IMR-90 (cell line): ENCODE measurements at regions not wholly inside any gene's neighbourhood (a gene's known extent, or its start where the extent isn't known, plus 50 kb on each side); places are given as distances from the start of the nearest gene placed in this dataset.

Source experiments
- POLR2A ChIP-seq: IDR thresholded peaks from 2 replicates; pipeline ENCODE4 v1.6.1; 2012; ENCODE audit warnings: mild to moderate bottlenecking, low read depth, low read length
- RAD21 ChIP-seq: IDR thresholded peaks from 2 replicates; pipeline ENCODE4 v1.6.1; 2012; ENCODE audit warnings: low read length, improper control_type of control experiment
- TF ChIP-seq, protein P1 (sequence below): conservative IDR thresholded peaks from 2 replicates; pipeline ENCODE4 v1.5.1; 2012; ENCODE audit warnings: mild to moderate bottlenecking, low read depth, low read length, improper control_type of control experiment
- TF ChIP-seq, protein P2 (sequence below): fragments of 150-350 bp; IDR thresholded peaks from 2 replicates; pipeline ENCODE4 v1.6.1; 2016; ENCODE audit warnings: low read depth, mild to moderate bottlenecking, low read length, moderate library complexity, borderline replicate concordance

DNA sequence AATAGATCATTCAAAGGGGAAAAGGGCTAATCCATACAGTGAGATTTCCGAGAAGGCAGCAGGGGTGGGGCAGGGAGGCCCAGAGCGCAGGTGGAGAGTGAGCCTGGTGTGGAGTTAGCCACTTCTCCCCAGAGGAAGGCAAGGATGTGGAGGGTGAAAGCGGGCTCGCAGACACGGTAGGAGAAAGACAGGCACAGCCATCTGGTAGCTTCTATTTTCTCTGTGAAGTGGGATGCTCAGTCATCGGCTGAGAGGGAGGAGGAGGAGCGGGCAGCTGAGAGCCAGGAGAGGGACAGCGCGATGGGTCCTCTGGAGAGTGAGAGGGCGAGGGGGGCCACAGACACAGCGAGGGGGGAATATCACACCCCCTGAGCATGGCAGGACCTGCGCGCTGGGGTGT lies 153.3 kb upstream of the NDUFV2 start:
- TF ChIP-seq RAD21 (no peak), POLR2A (no peak)
- TF ChIP-seq, protein P1, sequence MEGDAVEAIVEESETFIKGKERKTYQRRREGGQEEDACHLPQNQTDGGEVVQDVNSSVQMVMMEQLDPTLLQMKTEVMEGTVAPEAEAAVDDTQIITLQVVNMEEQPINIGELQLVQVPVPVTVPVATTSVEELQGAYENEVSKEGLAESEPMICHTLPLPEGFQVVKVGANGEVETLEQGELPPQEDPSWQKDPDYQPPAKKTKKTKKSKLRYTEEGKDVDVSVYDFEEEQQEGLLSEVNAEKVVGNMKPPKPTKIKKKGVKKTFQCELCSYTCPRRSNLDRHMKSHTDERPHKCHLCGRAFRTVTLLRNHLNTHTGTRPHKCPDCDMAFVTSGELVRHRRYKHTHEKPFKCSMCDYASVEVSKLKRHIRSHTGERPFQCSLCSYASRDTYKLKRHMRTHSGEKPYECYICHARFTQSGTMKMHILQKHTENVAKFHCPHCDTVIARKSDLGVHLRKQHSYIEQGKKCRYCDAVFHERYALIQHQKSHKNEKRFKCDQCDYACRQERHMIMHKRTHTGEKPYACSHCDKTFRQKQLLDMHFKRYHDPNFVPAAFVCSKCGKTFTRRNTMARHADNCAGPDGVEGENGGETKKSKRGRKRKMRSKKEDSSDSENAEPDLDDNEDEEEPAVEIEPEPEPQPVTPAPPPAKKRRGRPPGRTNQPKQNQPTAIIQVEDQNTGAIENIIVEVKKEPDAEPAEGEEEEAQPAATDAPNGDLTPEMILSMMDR, result no peak
- TF ChIP-seq, protein P2, sequence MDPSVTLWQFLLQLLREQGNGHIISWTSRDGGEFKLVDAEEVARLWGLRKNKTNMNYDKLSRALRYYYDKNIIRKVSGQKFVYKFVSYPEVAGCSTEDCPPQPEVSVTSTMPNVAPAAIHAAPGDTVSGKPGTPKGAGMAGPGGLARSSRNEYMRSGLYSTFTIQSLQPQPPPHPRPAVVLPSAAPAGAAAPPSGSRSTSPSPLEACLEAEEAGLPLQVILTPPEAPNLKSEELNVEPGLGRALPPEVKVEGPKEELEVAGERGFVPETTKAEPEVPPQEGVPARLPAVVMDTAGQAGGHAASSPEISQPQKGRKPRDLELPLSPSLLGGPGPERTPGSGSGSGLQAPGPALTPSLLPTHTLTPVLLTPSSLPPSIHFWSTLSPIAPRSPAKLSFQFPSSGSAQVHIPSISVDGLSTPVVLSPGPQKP, result no peak
